ENCODE measurements at regions not wholly inside any gene's neighbourhood (a gene's known extent, or its start where the extent isn't known, plus 50 kb on each side); places are given as distances from the start of the nearest gene placed in this dataset.

DNA sequence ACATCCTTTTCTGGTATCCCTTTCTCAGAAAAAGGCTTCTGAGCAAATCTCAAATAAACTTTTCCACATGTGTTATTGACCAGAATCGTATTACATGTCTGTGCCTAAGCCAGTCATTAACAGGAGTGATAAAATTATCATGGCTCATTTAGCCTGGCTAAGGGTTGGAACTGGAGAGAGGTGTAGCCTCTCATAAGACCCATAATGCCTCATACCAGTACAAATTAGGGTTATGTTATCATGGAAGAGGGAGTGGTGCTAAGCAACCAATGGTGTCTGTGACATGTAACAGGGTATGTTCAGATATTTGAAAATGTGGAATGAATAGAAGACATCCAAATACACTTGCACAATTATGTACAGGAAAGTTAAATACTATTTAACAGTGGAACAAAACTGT is 99.6 kb upstream of the CCDC160 start:
- Histone ChIP-seq H3K9ac (ENCODE audit: low read length) (no peak overlapping the region), H4K20me1 (ENCODE audit: insufficient read depth, low read length) (no peaks in the 10 kb centered on the region), H3K36me3 (replicated peaks; ENCODE audit: insufficient read depth, low read length) (no peaks in the 10 kb centered on the region), H3K9me2 (replicated peaks; ENCODE audit: insufficient read depth, low read length) (no peaks in the 10 kb centered on the region), H3K4me1 (ENCODE audit: low read length) (no peaks in the 10 kb centered on the region), H3F3A (ENCODE audit: insufficient read depth, low read length) (no peaks in the 10 kb centered on the region), H2AFZ (ENCODE audit: low read length) (no peak overlapping the region), H3K27ac (ENCODE audit: low read length) (no peak overlapping the region), H3K9me3 (replicated peaks; ENCODE audit: insufficient read depth, low read length) (no peaks in the 10 kb centered on the region), H3K4me2 (ENCODE audit: low read depth, low read length) (no peak overlapping the region), H3K4me3 (ENCODE audit: low read length) (no peak overlapping the region), H3K27me3 (replicated peaks; ENCODE audit: insufficient read depth, low read length) (no peaks in the 10 kb centered on the region), H3K79me2 (ENCODE audit: low read length) (no peaks in the 10 kb centered on the region)
- no peak for DNase-seq
- TF ChIP-seq, protein P1, sequence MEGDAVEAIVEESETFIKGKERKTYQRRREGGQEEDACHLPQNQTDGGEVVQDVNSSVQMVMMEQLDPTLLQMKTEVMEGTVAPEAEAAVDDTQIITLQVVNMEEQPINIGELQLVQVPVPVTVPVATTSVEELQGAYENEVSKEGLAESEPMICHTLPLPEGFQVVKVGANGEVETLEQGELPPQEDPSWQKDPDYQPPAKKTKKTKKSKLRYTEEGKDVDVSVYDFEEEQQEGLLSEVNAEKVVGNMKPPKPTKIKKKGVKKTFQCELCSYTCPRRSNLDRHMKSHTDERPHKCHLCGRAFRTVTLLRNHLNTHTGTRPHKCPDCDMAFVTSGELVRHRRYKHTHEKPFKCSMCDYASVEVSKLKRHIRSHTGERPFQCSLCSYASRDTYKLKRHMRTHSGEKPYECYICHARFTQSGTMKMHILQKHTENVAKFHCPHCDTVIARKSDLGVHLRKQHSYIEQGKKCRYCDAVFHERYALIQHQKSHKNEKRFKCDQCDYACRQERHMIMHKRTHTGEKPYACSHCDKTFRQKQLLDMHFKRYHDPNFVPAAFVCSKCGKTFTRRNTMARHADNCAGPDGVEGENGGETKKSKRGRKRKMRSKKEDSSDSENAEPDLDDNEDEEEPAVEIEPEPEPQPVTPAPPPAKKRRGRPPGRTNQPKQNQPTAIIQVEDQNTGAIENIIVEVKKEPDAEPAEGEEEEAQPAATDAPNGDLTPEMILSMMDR (IDR thresholded peaks at IDR 0.05; ENCODE audit: low read length) = no peak
- TF ChIP-seq EZH2phosphoT487 (IDR thresholded peaks at IDR 0.05; ENCODE audit: low read length) (no peak), EZH2 (optimal IDR thresholded peaks at IDR 0.05; ENCODE audit: low read depth, low read length) (no peak)

DNA sequence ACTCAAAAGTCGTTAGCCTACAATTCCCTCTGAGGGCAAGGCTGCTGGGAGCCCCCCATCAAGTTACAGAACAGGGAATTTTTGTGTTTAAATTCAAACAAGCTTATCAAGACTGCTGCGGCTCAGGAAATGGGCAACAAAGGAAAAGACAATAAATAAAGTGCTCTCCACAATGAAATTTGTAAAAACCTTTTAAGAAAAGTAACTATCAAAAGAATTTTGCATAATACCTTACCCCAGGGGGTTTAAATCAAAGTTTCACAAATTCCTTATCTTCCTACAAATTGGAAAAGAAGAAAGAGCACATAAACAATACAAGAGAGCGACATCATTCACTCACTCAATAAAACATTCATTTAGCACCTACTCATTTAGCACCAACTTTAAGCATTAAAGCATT is 97.9 kb upstream of the CCDC160 start:
- Histone ChIP-seq H3K36me3 (replicated peaks; ENCODE audit: insufficient read depth, low read length) (no peaks in the 10 kb centered on the region), H3K4me2 (ENCODE audit: low read depth, low read length) (no peak overlapping the region), H3K4me1 (ENCODE audit: low read length) (no peaks in the 10 kb centered on the region), H3F3A (ENCODE audit: insufficient read depth, low read length) (no peaks in the 10 kb centered on the region), H3K27me3 (replicated peaks; ENCODE audit: insufficient read depth, low read length) (no peaks in the 10 kb centered on the region), H3K79me2 (ENCODE audit: low read length) (no peaks in the 10 kb centered on the region), H4K20me1 (ENCODE audit: insufficient read depth, low read length) (no peaks in the 10 kb centered on the region), H3K9me2 (replicated peaks; ENCODE audit: insufficient read depth, low read length) (no peaks in the 10 kb centered on the region), H3K9ac (ENCODE audit: low read length) (no peak overlapping the region), H3K4me3 (ENCODE audit: low read length) (no peak overlapping the region), H2AFZ (ENCODE audit: low read length) (no peak overlapping the region), H3K9me3 (replicated peaks; ENCODE audit: insufficient read depth, low read length) (no peaks in the 10 kb centered on the region), H3K27ac (ENCODE audit: low read length) (no peak overlapping the region)
- no peak for DNase-seq
- TF ChIP-seq EZH2phosphoT487 (IDR thresholded peaks at IDR 0.05; ENCODE audit: low read length) = no peak
- TF ChIP-seq, protein P1 (IDR thresholded peaks at IDR 0.05; ENCODE audit: low read length) = no peak
- no peak for TF ChIP-seq EZH2 (optimal IDR thresholded peaks at IDR 0.05; ENCODE audit: low read depth, low read length)

DNA sequence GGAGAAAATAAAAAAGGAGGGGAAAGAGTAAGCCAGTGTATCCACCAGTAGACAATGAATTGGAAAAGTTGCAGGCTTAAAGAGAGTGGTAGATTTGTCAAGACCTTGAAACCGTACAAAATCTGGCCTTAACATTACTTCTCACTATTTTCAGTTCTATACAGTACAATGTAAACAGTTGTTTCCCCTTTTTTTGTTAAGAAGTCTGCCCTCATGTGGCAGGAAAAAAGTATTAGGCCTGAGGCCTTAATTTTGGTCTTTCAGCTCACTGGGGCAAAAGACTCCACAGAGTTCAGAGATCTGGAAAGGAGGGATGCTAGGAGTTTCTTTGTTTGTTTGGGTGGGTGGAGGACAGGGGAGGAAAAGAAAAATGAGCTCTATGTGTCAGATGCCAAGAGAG is 92.8 kb upstream of the CCDC160 start:
- DNase-seq = peak; percentile 36
- Histone ChIP-seq H3K9me2 (replicated peaks; ENCODE audit: insufficient read depth, low read length) (no peaks in the 10 kb centered on the region), H3K79me2 (ENCODE audit: low read length) (no peaks in the 10 kb centered on the region), H3K27me3 (replicated peaks; ENCODE audit: insufficient read depth, low read length) (no peaks in the 10 kb centered on the region), H3K4me2 (ENCODE audit: low read depth, low read length) (no peak overlapping the region), H3K4me3 (ENCODE audit: low read length) (no peak overlapping the region), H3K9ac (ENCODE audit: low read length) (no peak overlapping the region), H4K20me1 (ENCODE audit: insufficient read depth, low read length) (no peaks in the 10 kb centered on the region), H3K36me3 (replicated peaks; ENCODE audit: insufficient read depth, low read length) (no peaks in the 10 kb centered on the region), H2AFZ (ENCODE audit: low read length) (no peak overlapping the region), H3K9me3 (replicated peaks; ENCODE audit: insufficient read depth, low read length) (no peaks in the 10 kb centered on the region), H3F3A (ENCODE audit: insufficient read depth, low read length) (no peaks in the 10 kb centered on the region), H3K4me1 (ENCODE audit: low read length) (no peaks in the 10 kb centered on the region), H3K27ac (ENCODE audit: low read length) (no peak overlapping the region)
- no peak for TF ChIP-seq EZH2 (optimal IDR thresholded peaks at IDR 0.05; ENCODE audit: low read depth, low read length)
- TF ChIP-seq EZH2phosphoT487 (IDR thresholded peaks at IDR 0.05; ENCODE audit: low read length) = no peak
- TF ChIP-seq, protein P1 (IDR thresholded peaks at IDR 0.05; ENCODE audit: low read length) = peak; percentile 56

Data from MM.1S (cell line).